Loucy (cell line): ENCODE measurements at regions not wholly inside any gene's neighbourhood (a gene's known extent, or its start where the extent isn't known, plus 50 kb on each side); places are given as distances from the start of the nearest gene placed in this dataset.

ENCODE experiments used
- CTCF ChIP-seq: fragments of 200-600 bp; sonication (generic); conservative IDR thresholded peaks from 2 replicates; pipeline ENCODE4 v1.5.1; 2014; ENCODE audit warnings: mild to moderate bottlenecking, antibody characterized with exemption, low read length
- EZH2phosphoT487 ChIP-seq: fragments of 200-600 bp; IDR thresholded peaks from 2 replicates; pipeline ENCODE4 v1.6.1; 2018; ENCODE audit warnings: antibody characterized with exemption, mild to moderate bottlenecking, moderate library complexity, borderline replicate concordance

- TF ChIP-seq CTCF (no peak), EZH2phosphoT487 (no peak)
Measured at GRCh38 chr5:53256746-53257145, 147.2 kb upstream of the MOCS2 start.
